Neural cell (in vitro differentiated cells): ENCODE measurements at regions not wholly inside any gene's neighbourhood (a gene's known extent, or its start where the extent isn't known, plus 50 kb on each side); places are given as distances from the start of the nearest gene placed in this dataset.

ENCODE experiments used
- CTCF ChIP-seq: fragments of 450-650 bp; IDR thresholded peaks from 2 replicates; pipeline ENCODE4 v1.5.1; 2014; ENCODE audit warnings: antibody characterized with exemption, mild to moderate bottlenecking, moderate library complexity; ENCODE audit not compliant: poor library complexity, severe bottlenecking
- EP300 ChIP-seq: fragments of 450-650 bp; conservative IDR thresholded peaks from 2 replicates; pipeline ENCODE4 v1.6.1; 2014; ENCODE audit warnings: antibody characterized with exemption, mild to moderate bottlenecking, moderate library complexity; ENCODE audit not compliant: poor library complexity, severe bottlenecking
- EZH2 ChIP-seq: fragments of 200-600, 300-800 bp; shearing (Covaris generic), sonication (generic); IDR thresholded peaks from 2 replicates; pipeline ENCODE4 v1.6.1; 2014; ENCODE audit warnings: antibody characterized with exemption, low read length, borderline replicate concordance, mild to moderate bottlenecking; ENCODE audit not compliant: insufficient read depth, poor library complexity, severe bottlenecking
- MXI1 ChIP-seq: fragments of 450-650 bp; conservative IDR thresholded peaks from 2 replicates; pipeline ENCODE4 v1.6.1; 2014; ENCODE audit warnings: antibody characterized with exemption, mild to moderate bottlenecking; ENCODE audit not compliant: poor library complexity, severe bottlenecking
- POLR2AphosphoS5 ChIP-seq: IDR thresholded peaks from 2 replicates; pipeline ENCODE4 v1.6.1; 2012
- RAD21 ChIP-seq: fragments of 450-650 bp; conservative IDR thresholded peaks from 2 replicates; pipeline ENCODE4 v1.6.1; 2014; ENCODE audit warnings: antibody characterized with exemption, mild to moderate bottlenecking, moderate library complexity
- REST ChIP-seq: IDR thresholded peaks from 2 replicates; pipeline ENCODE4 v1.6.1; 2012; ENCODE audit warnings: borderline replicate concordance
- SMC3 ChIP-seq: fragments of 450-650 bp; conservative IDR thresholded peaks from 2 replicates; pipeline ENCODE4 v1.6.1; 2014; ENCODE audit warnings: antibody characterized with exemption, mild to moderate bottlenecking, moderate library complexity; ENCODE audit not compliant: poor library complexity
- TAF1 ChIP-seq: IDR thresholded peaks from 2 replicates; pipeline ENCODE4 v1.6.1; 2012; ENCODE audit warnings: low read depth

DNA sequence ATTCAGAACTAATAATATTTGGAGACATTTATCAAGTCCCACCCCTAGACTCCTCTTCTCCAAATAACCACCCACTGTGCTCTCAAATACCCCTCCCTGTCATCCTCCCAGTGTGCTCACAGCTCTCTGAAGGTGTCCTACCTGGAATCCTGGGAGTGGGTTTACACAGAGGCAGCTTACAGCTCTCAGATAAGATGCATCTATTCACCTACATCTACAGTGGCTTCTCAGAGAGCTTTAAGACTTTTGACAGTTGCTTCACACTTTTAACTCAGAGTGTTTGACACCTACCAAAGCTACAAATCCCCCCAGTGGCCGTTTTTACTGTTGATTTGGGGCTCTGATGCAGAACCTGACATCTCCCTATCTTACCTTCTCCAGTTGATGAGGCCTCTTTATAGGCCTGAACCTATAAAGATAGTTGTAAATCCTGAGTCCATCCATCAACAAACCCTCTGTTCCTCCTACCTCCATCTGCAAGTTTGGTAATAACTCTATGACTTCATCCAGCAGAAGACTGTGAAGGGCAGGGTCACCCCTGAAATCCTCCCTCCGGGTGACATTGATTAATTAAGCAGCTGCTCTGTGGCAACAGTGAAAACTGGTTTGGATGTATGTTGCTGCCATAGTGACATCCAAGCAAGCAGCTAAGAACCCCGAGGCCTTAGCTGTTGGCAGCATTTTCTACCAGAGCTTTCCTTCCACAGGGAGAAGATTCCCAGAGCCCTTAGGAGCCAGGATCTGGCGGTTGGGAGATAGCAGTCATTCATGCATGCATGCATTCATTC is 226.1 kb upstream of the RREB1 start:
- TF ChIP-seq CTCF (no peak), REST (no peak), MXI1 (no peak), TAF1 (no peak), EP300 (no peak), POLR2AphosphoS5 (no peak), EZH2 (no peak), SMC3 (no peak), RAD21 (no peak)
